ENCODE measurements at regions not wholly inside any gene's neighbourhood (a gene's known extent, or its start where the extent isn't known, plus 50 kb on each side); places are given as distances from the start of the nearest gene placed in this dataset.
"Not testable (repeated sequence)": the region's sequence is repeated elsewhere in the genome, so short reads cannot be mapped to it uniquely, and the experiment has no call there.

GRCh38 chr20:26008026-26008425 is 311.4 kb upstream of the ZNF337 start:
- H3K27ac ChIP-seq (ENCODE audit: low read length); H3K9me3 ChIP-seq (ENCODE audit: insufficient read depth, low read length); H3K4me2 ChIP-seq (ENCODE audit: low read length); H3K36me3 ChIP-seq (replicated peaks; ENCODE audit: low read depth, low read length); H3K4me1 ChIP-seq (ENCODE audit: low read length); H2AFZ ChIP-seq (ENCODE audit: low read depth, low read length); H3K4me3 ChIP-seq (ENCODE audit: low read length); H3K9ac ChIP-seq (ENCODE audit: low read length); H3K27me3 ChIP-seq (ENCODE audit: low read depth, low read length); H3K79me2 ChIP-seq (ENCODE audit: low read length); H4K20me1 ChIP-seq (ENCODE audit: insufficient read depth, low read length): not testable (repeated sequence)

DNA sequence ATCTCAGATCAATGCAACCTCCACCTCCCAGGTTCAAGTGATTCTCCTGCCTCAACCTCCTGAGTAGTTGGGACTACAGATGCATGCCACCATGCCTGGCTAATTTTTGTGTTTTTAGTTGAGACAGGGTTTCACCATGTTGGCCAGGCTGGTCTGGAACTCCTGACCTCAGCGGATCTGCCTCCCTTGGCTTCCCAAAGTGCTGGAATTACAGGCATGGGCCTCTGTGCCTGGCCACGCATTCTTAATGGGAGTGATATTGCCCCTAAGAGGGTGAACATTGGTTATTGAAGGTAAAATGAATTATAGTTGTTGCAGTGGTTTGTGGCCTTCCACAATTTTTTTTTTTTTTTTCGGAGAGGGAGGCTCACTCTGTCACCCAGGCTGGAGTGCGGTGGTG is 309.5 kb upstream of the ZNF337 start:
- H3K9me3 ChIP-seq (ENCODE audit: insufficient read depth, low read length); H3K36me3 ChIP-seq (replicated peaks; ENCODE audit: low read depth, low read length); H3K4me2 ChIP-seq (ENCODE audit: low read length); H3K4me1 ChIP-seq (ENCODE audit: low read length); H3K4me3 ChIP-seq (ENCODE audit: low read length); H3K27me3 ChIP-seq (ENCODE audit: low read depth, low read length); H3K27ac ChIP-seq (ENCODE audit: low read length); H3K79me2 ChIP-seq (ENCODE audit: low read length); H3K9ac ChIP-seq (ENCODE audit: low read length); H2AFZ ChIP-seq (ENCODE audit: low read depth, low read length); H4K20me1 ChIP-seq (ENCODE audit: insufficient read depth, low read length): not testable (repeated sequence)

DNA sequence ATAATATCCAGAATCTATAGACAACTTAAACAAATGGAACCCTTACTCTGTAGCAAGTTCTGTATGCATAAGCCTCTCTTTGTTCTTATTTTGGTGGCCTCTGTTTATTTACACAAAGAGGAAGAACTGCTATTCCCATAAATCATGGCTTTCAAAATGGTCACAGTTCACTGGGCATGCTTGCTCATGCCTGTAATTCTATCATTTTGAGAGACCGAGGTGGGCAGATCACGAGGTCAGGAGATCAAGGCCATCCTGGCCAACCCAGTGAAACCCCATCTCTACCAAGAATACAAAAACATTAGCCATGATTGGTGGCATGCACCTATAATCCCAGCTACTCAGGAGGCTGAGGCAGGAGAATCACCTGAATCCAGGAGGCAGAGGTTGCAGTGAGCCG is 307.3 kb upstream of the ZNF337 start:
- H3K79me2 ChIP-seq (ENCODE audit: low read length); H4K20me1 ChIP-seq (ENCODE audit: insufficient read depth, low read length); H3K36me3 ChIP-seq (replicated peaks; ENCODE audit: low read depth, low read length); H3K4me1 ChIP-seq (ENCODE audit: low read length); H2AFZ ChIP-seq (ENCODE audit: low read depth, low read length); H3K27me3 ChIP-seq (ENCODE audit: low read depth, low read length); H3K27ac ChIP-seq (ENCODE audit: low read length); H3K4me3 ChIP-seq (ENCODE audit: low read length); H3K9ac ChIP-seq (ENCODE audit: low read length); H3K9me3 ChIP-seq (ENCODE audit: insufficient read depth, low read length); H3K4me2 ChIP-seq (ENCODE audit: low read length): not testable (repeated sequence)

DNA sequence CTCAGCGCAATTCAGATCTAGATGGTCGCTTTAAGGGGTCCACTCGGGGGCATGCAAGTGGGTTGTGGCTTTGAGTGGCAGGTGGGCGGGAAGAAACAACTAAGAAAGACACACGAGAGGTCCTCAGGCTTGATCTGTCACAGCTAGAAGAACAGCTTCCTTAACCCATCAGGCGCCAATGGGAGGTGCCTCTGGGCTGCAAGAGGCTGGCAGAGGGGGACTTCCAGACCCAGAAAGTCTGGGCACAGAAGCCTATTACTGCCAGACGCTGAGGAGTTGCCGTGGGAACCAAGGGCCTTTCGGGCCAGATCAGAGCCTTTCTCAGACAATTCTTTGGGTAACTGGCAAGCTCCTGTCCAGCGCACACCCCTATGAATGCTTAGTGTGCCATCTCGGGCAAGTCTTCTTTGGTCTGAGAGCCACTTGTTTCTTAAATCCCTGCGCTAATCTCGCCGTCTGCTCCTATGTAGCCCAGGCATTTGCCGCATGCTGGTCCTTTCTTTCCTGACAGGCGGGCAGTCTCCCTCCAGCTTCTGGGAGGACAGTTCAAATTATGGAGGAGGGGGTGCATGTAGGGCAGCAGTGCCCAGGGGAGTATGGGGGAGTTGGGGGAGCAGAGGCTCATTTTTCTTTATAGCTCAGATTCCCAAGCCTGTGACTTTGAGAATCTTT is 300.9 kb upstream of the ZNF337 start:
- H4K20me1 ChIP-seq (ENCODE audit: insufficient read depth, low read length): not testable (repeated sequence)

DNA sequence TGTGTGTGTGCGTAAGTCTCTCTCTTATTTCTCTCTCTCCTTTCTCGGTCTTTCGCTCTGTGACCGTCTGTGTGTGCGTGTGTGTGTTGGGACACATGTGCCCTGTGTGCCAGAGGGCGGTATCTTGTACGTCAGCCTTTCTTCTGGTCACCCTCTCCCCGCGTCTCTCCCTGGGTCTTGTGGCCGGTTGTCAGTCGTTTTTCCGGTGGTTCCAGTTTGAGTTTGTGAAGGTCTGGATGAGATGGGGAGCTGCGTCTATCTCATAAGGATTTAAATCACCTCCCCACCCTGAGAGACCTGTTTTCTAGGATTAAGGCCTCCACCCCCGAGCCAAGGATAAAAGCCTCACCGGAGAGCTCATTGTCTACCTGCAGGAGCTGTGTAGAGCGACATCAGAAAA is 295.5 kb upstream of the ZNF337 start:
- Histone ChIP-seq H3K9me3 (ENCODE audit: insufficient read depth, low read length) (no peaks in the 10 kb centered on the region), H3K4me1 (ENCODE audit: low read length) (no peaks in the 10 kb centered on the region), H3K36me3 (replicated peaks; ENCODE audit: low read depth, low read length) (no peaks in the 10 kb centered on the region), H4K20me1 (ENCODE audit: insufficient read depth, low read length) (no peaks in the 10 kb centered on the region), H3K9ac (ENCODE audit: low read length) (no peak overlapping the region), H3K4me3 (ENCODE audit: low read length) (no peak overlapping the region), H3K79me2 (ENCODE audit: low read length) (no peaks in the 10 kb centered on the region), H3K27me3 (ENCODE audit: low read depth, low read length) (no peaks in the 10 kb centered on the region), H3K4me2 (ENCODE audit: low read length) (no peak overlapping the region), H2AFZ (ENCODE audit: low read depth, low read length) (no peak overlapping the region), H3K27ac (ENCODE audit: low read length) (no peak overlapping the region)
- TF ChIP-seq CTCF (IDR thresholded peaks at IDR 0.05; ENCODE audit: low read depth, low read length): no peak
- no peak for TF ChIP-seq EZH2phosphoT487 (IDR thresholded peaks at IDR 0.05; ENCODE audit: low read depth)

More for the DNA sequence above, 300.9 kb upstream of the ZNF337 start:
- H3K4me3 ChIP-seq (ENCODE audit: low read length); H3K79me2 ChIP-seq (ENCODE audit: low read length); H3K4me2 ChIP-seq (ENCODE audit: low read length); H3K27ac ChIP-seq (ENCODE audit: low read length); H3K36me3 ChIP-seq (replicated peaks; ENCODE audit: low read depth, low read length); H3K4me1 ChIP-seq (ENCODE audit: low read length); H3K9ac ChIP-seq (ENCODE audit: low read length); H2AFZ ChIP-seq (ENCODE audit: low read depth, low read length); H3K27me3 ChIP-seq (ENCODE audit: low read depth, low read length); H3K9me3 ChIP-seq (ENCODE audit: insufficient read depth, low read length): not testable (repeated sequence)

DNA sequence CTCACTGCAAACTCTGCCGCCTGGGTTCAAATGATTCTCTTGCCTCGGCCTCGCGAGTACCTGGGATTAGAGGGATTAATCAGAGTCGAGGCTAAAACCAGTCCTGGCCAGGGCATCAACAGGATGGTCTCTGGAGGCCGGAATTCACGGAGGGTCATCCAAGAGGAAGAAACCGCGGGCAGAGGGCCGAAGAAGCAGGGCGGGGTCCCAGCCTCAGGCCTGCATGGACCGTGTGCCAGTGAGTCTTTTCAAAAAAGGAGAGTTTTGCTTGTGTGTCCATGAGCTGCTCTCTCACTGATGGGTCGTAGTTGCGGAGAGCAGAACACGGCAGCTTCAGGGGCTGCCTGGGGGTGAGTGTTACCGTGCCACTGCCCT is 295.1 kb upstream of the ZNF337 start:
- no peaks in the 10 kb centered on the region for H3K36me3 ChIP-seq (replicated peaks; ENCODE audit: low read depth, low read length)
- H3K9ac ChIP-seq (ENCODE audit: low read length): no peak overlapping the region
- H3K4me1 ChIP-seq (ENCODE audit: low read length): no peaks in the 10 kb centered on the region
- H3K9me3 ChIP-seq (ENCODE audit: insufficient read depth, low read length): no peaks in the 10 kb centered on the region
- no peaks in the 10 kb centered on the region for H3K27me3 ChIP-seq (ENCODE audit: low read depth, low read length)
- no peak overlapping the region for H2AFZ ChIP-seq (ENCODE audit: low read depth, low read length)
- no peak overlapping the region for H3K27ac ChIP-seq (ENCODE audit: low read length)
- no peaks in the 10 kb centered on the region for H3K79me2 ChIP-seq (ENCODE audit: low read length)
- H3K4me2 ChIP-seq (ENCODE audit: low read length): no peak overlapping the region
- no peaks in the 10 kb centered on the region for H4K20me1 ChIP-seq (ENCODE audit: insufficient read depth, low read length)
- H3K4me3 ChIP-seq (ENCODE audit: low read length): no peak overlapping the region
- TF ChIP-seq CTCF (IDR thresholded peaks at IDR 0.05; ENCODE audit: low read depth, low read length) (no peak), EZH2phosphoT487 (IDR thresholded peaks at IDR 0.05; ENCODE audit: low read depth) (no peak)

Measured in OCI-LY3 (cell line).